Stimulated activated CD4-positive, alpha-beta T cell treated with anti-CD3 and anti-CD28 coated beads, TNF-alpha, amount 100 ng/mL, for 48 hours (primary cell): ENCODE measurements at regions not wholly inside any gene's neighbourhood (a gene's known extent, or its start where the extent isn't known, plus 50 kb on each side); places are given as distances from the start of the nearest gene placed in this dataset.

Experiments used
- DNase-seq, 3 donors: peaks; one replicate each; pipeline ENCODE4 v3.0.0-alpha.2; 2020; ENCODE audit warnings: low read depth in 3 of 3

GRCh38 chr3:162810776-162811175 is 1314.2 kb downstream of the OTOL1 start:
- DNase-seq: no peak

- DNase-seq: no peak
Measured at GRCh38 chr3:162842549-162843216, 1346.1 kb downstream of the OTOL1 start.

DNA sequence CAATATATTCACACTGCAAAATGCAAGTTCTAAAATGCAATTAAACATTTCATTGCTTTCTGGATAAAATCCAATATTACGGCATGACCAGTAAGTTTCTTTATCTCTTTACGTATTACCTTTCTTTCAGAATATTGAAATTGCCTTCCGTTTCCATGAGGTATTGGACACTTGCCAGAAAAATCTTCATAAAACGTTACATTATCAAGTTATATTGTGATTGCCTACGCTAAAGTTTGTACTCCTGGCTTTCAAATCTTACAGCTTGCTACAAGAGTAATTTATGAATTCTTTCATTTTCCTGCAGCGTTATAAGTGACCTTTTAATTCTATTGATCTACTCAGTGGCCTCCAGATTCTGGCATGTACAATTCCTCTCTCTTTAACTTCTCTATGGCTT is 1349.3 kb downstream of the OTOL1 start:
- DNase-seq: no peak

DNA sequence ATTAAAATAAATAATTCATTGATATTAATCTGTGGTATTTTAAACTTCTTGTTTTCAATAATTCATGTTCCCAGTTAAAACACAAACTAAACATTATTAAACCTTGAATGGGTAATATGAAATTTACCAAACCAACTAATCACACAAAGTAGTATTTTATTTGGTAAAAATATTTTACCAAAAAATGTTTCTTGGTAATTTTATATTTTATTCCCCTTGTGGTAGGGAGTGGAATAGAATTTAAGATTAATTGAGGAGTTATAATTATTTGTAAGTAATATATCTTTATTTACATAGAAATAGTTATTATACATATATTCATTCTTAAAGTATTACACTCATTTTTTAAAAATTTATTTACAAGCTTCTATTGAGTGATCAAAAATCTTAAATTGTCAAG is 1350.9 kb downstream of the OTOL1 start:
- DNase-seq: no peak

- DNase-seq: no peak
Measured at GRCh38 chr3:162863579-162863978, 1367.0 kb downstream of the OTOL1 start.

DNA sequence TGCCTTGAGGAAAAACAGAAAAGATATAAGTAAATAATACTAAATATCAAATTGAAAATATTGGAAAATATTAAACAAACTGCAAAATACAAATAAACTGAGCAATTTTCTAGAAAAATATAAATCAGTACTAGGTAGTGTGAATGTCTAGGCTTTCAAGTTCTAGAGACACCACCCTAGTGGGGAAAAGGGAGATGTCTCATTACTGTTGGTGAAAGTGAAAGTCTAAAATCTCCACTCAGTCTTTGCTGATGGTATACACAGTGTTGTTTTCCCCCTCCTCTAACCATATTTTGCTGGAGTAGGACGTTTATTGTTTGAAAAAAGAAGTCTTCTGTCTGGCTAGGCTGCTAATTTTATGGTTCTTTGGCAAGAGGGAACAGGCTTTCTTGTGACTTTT is 1368.9 kb downstream of the OTOL1 start:
- no peak for DNase-seq

- no peak for DNase-seq
Measured at GRCh38 chr3:162879021-162879562, 1382.5 kb downstream of the OTOL1 start.

- no peak for DNase-seq
Measured at GRCh38 chr3:162884373-162884772, 1387.8 kb downstream of the OTOL1 start.

- DNase-seq: no peak
Measured at GRCh38 chr3:162892921-162893793, 1396.5 kb downstream of the OTOL1 start.

DNA sequence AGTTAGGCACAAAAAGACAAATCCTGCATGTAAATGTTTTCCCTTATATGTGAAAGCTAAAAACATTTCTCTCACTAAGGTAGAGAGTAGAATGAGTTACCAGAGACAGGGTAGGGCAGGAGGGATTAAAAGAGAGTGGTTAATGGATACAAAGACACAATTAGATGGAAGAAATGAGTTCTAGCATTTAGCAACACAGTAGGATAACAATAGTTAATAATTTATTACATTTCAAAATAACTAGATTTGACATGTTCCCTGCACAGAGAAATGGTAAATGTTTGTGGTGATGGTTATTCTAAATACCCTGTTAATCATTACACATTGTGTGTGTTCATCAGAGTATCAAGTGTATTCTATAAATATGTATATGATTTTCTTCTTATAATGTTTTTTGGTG is 1400.7 kb downstream of the OTOL1 start:
- no peak for DNase-seq

DNA sequence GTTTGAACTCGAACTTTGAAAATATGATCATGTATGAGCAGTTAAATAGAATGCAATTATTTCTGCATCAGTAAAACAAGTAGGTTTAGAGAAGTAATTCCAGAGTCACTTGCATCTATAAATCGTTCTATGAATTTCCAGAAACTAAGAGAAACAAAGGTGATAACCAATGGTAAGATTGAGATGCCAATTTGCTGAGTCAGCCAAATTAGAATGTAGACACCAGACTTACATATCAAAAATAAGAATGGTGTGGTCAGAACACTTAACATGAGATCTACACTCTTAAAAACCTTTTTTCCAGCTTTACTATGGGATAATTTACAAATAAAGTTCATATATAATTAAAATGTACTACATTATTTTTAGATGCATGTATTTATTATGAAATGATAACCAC is 1435.9 kb downstream of the OTOL1 start:
- DNase-seq: no peak

GRCh38 chr3:162933656-162934055 is 1437.0 kb downstream of the OTOL1 start:
- no peak for DNase-seq

DNA sequence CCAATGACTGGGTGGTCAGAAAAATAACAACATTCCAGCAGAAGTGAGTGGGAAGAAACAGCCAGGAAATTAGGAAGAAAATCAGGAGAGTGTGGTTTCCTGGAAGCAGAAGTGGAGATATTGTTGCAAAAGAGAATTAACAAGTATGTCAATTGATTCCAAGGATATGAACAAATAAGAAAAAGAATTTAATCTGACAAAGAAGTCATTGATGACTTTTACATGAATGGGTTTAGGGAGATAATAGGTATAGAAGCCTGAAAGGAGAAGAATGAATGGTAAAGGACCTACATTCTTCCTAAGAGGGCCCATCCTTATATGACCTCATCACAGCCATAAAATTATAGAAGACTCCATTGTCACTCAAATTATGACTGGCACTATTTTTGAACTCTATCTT is 1440.1 kb downstream of the OTOL1 start:
- DNase-seq: no peak

- no peak for DNase-seq
Measured at GRCh38 chr3:162938083-162938482, 1441.5 kb downstream of the OTOL1 start.

GRCh38 chr3:162945626-162946025 is 1449.0 kb downstream of the OTOL1 start:
- no peak for DNase-seq

- DNase-seq: no peak
Measured at GRCh38 chr3:162956711-162957110, 1460.1 kb downstream of the OTOL1 start.

DNA sequence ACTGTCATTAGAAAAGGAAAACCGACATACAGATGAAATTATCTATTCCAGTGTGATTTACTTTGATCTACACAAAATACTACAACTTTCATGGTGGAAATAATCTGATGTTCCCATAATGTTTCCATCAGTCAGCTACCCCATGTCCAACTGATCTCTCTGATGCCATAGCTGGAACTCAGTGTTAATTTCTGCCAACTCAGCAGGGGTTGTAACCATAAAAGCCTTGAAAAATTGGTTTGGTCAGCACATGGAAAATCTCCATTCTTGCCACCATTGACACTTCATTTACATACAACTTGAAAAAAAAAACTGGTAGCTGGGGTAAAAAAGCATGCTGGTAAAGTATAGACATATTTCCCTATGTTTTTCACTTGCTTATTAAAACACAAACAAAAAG is 1463.7 kb downstream of the OTOL1 start:
- no peak for DNase-seq

- DNase-seq: no peak
Measured at GRCh38 chr3:162970292-162970691, 1473.7 kb downstream of the OTOL1 start.

- DNase-seq: no peak
Measured at GRCh38 chr3:162971715-162972114, 1475.1 kb downstream of the OTOL1 start.

GRCh38 chr3:162973428-162973917 is 1476.9 kb downstream of the OTOL1 start:
- DNase-seq: no peak

DNA sequence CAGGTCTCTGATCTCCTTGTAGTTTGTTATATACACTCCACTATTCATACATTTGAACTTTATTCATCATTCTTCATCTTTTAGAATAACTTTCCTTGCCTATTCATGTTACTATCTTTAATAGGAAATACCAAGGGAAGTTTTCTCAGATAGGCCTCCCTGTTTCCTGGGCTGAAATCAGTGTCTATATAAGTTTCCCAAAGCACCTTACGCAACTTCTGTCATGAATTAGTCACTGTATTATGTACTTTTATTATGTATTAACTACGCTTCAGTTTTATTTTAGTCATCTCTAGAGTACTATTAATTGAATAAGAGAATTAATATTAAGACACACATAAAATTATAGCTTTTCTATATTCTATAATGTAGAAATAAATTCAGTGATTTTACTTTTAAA is 1481.5 kb downstream of the OTOL1 start:
- no peak for DNase-seq

DNA sequence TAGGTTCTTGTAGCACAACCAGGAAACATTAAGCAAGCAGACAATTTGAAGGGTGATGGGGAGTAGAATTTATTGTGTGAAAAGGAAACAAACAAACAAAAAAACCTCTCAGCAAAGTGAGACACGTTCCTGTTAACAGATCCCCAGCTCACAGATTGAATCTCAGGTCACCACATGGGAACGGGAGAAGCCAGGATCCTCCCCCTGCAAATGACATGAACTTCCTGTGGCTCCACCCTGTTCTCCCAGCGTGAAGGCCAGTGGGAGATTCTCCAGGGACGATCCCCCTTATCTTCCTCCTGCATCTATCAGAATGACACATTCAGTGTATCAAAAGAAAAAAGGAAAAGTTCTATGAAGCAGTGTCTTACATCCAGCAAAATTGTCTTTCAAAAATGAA is 1488.1 kb downstream of the OTOL1 start:
- DNase-seq: no peak
